Central memory CD8-positive, alpha-beta T cell (primary cell): ENCODE measurements at regions not wholly inside any gene's neighbourhood (a gene's known extent, or its start where the extent isn't known, plus 50 kb on each side); places are given as distances from the start of the nearest gene placed in this dataset.

ENCODE experiments used
- ATAC-seq: fragments of 150-1000 bp; cut with Tn5 transposase; replicated peaks from 2 replicates; pipeline ENCODE4 v1.10.0; 2022; ENCODE audit warnings: mild to moderate bottlenecking, moderate FRiP score, moderate number of reproducible peaks; ENCODE audit not compliant: poor library complexity, severe bottlenecking; ENCODE audit errors: extremely low read depth
- DNase-seq, 2 donors: peaks; one replicate each; pipeline ENCODE4 v3.0.0; 2021; ENCODE audit warnings: low spot score in 2 of 2
- H3K27ac Mint-ChIP-seq: one replicate; pipeline ENCODE4 v1.8.0; 2022; ENCODE audit warnings: low read depth, mild to moderate bottlenecking, moderate library complexity, mixed read lengths
- H3K27me3 Mint-ChIP-seq: one replicate; pipeline ENCODE4 v1.8.0; 2022; ENCODE audit warnings: mixed read lengths
- H3K36me3 Mint-ChIP-seq: one replicate; pipeline ENCODE4 v1.8.0; 2022; ENCODE audit warnings: mild to moderate bottlenecking, moderate library complexity, mixed read lengths; ENCODE audit not compliant: insufficient read depth
- H3K4me1 Mint-ChIP-seq: one replicate; pipeline ENCODE4 v1.8.0; 2022; ENCODE audit warnings: mixed read lengths
- H3K4me3 Mint-ChIP-seq: one replicate; pipeline ENCODE4 v1.8.0; 2022; ENCODE audit warnings: mild to moderate bottlenecking, moderate library complexity, mixed read lengths
- H3K9me3 Mint-ChIP-seq: one replicate; pipeline ENCODE4 v1.8.0; 2022; ENCODE audit warnings: mixed read lengths

DNA sequence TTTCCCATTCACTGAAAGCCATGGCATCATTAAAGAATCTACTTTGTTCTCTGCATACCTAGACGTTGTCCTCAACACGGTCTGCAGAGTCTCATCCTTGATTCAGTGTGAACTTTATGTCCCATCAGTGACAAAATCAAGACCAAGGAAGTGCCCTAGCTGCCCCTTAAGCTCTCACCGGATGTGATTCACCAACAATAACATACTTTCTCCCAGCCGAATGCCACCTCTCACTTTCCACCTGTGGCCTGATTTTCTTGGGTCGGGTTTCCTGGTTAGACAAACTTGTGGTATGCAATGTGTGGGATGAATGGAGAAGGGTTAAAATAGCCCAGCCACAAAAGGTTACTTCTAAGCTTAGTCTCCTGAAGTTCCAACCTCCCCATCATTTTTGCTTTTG is 145.3 kb upstream of the PAPPA start:
- no peak for ATAC-seq
- no peaks in the 10 kb centered on the region for H3K36me3 Mint-ChIP-seq
- H3K27ac Mint-ChIP-seq = no peak overlapping the region
- no peak overlapping the region for H3K4me3 Mint-ChIP-seq
- no peak for DNase-seq
- H3K27me3 Mint-ChIP-seq = no peaks in the 10 kb centered on the region
- H3K9me3 Mint-ChIP-seq = peaks cover 3% of the 10 kb centered on the region
- H3K4me1 Mint-ChIP-seq = no peaks in the 10 kb centered on the region

DNA sequence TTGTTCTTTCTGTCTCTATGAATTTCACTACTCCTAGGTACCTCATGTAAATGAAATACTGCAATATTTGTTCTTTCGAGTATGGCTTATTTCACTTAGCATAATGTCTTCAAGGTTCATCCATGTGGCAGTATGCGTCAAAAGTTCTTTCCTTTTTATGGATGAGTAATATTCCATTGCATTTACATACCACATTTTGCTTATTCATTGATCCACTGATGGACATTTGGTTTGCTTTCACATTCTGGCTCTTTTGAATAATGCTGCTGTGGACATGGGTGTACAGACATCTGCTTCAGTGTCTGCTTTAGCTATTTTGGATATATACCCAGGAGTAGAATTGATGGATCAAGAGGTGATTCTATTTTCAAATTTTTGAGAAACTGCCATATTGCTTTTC is 144.2 kb upstream of the PAPPA start:
- peaks cover 3% of the 10 kb centered on the region for H3K9me3 Mint-ChIP-seq
- no peak overlapping the region for H3K27ac Mint-ChIP-seq
- no peak for ATAC-seq

DNA sequence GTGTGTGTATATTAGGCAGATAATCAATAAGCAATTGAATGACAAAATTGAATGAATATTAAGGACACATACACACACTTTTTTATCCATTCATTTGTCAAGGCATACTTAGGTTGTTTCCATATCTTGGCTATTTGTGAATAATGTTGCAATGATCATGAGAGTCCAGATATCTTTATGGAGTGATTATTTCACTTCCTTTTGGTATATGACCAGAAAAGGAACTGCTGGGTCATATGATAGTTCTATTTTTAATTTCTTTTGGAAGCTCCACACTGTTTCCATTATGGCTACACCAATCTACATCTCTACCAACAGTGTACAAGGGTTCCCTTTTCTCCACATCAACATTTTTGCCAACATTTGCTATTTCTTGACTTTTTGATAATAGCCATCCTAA is 137.7 kb upstream of the PAPPA start:
- Mint-ChIP-seq H3K27ac (no peak overlapping the region), H3K27me3 (no peaks in the 10 kb centered on the region), H3K36me3 (peaks cover 2% of the 10 kb centered on the region), H3K9me3 (peaks cover 13% of the 10 kb centered on the region), H3K4me3 (no peak overlapping the region), H3K4me1 (no peaks in the 10 kb centered on the region)
- ATAC-seq = no peak
- DNase-seq = no peak

More for the DNA sequence above, 144.2 kb upstream of the PAPPA start:
- Mint-ChIP-seq H3K4me3 (no peak overlapping the region), H3K4me1 (no peaks in the 10 kb centered on the region), H3K36me3 (peaks cover 2% of the 10 kb centered on the region), H3K27me3 (no peaks in the 10 kb centered on the region)
- no peak for DNase-seq

DNA sequence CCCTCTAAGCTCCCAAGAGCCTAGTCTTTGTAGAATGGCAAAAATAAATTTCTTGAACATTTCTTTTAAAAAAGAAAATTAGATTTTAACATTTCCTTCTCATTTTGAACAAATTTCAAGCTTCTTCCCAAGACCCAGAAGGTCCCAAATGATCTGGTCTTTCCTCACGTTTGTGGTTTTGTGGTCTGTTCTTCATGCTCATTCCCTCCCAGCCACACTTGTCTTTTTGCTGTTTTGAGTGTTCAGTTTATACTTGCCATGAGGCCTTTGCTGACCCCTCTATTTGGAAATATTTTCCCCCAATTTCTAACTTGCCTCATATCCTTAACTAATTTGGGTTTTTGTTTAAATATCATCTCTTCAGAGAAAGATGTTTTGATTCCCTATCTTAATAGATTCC is 133.4 kb upstream of the PAPPA start:
- H3K36me3 Mint-ChIP-seq = no peaks in the 10 kb centered on the region
- no peak overlapping the region for H3K27ac Mint-ChIP-seq
- no peak for DNase-seq
- peaks cover 12% of the 10 kb centered on the region for H3K9me3 Mint-ChIP-seq
- H3K27me3 Mint-ChIP-seq = no peaks in the 10 kb centered on the region
- no peak overlapping the region for H3K4me3 Mint-ChIP-seq
- no peaks in the 10 kb centered on the region for H3K4me1 Mint-ChIP-seq
- no peak for ATAC-seq

DNA sequence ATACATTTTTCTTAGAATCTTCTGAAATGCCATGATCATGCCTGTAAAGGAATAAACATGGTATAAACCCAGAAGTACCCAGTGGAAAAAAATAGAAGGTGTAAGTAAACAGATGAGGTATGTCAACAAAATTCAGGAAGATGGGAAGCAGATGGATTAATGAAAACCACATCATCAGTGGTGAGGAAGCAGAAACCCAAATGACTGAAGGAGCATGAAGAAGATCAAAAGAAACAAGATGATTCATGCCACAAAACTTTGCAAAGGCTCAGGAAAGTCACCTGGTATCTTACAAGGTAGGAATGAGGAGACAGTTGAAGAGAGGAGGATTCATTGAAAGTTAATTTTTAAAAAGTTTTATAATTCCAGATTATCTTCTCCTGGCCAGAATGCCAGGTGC is 132.8 kb upstream of the PAPPA start:
- no peak overlapping the region for H3K27ac Mint-ChIP-seq
- H3K4me3 Mint-ChIP-seq = no peak overlapping the region
- H3K36me3 Mint-ChIP-seq = no peaks in the 10 kb centered on the region
- no peak for DNase-seq
- H3K27me3 Mint-ChIP-seq = no peaks in the 10 kb centered on the region
- H3K4me1 Mint-ChIP-seq = no peaks in the 10 kb centered on the region
- H3K9me3 Mint-ChIP-seq = peaks cover 12% of the 10 kb centered on the region
- ATAC-seq = no peak

DNA sequence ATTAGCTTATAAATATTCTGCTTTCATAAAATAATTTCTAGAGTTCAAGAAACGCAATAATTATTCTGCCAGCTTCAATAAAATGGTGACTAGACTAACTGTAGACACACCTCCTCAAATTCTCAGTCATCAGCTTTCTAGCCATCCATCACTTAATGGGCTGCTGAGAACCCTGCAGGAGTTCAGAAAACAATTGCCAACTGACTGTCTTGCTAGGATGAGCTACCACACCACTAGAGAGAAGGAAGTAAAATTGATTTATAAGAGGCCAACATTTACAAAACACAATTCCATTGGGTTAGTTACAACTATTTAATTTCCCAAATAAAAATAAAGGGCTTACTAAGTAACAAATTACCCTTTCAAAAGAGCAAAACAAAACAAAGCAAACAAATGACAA is 126.5 kb upstream of the PAPPA start:
- ATAC-seq (no peak), DNase-seq (no peak)
- peaks cover 11% of the 10 kb centered on the region for H3K9me3 Mint-ChIP-seq
- H3K27me3 Mint-ChIP-seq = no peaks in the 10 kb centered on the region
- no peaks in the 10 kb centered on the region for H3K4me1 Mint-ChIP-seq
- H3K4me3 Mint-ChIP-seq = no peak overlapping the region
- no peaks in the 10 kb centered on the region for H3K36me3 Mint-ChIP-seq
- H3K27ac Mint-ChIP-seq = no peak overlapping the region

DNA sequence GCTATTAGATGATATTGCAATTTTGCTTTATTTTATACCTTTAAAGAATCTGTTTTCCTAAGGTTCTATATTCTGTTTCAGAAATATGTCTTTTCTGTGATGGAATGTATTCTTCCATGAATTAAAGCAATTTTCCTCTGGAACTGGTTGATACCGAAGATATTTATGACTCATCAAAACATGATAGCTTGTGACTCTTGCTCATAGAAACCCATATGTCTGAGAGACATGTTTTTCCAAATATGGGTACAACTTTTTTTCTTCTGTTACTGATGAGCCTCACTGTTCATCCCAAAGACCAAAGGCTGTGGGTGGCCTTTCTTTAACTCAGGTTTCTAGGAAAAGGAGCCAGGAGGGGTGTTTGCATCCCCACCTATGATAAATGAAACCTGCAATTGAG is 126.1 kb upstream of the PAPPA start:
- H3K4me1 Mint-ChIP-seq = no peaks in the 10 kb centered on the region
- H3K4me3 Mint-ChIP-seq = no peak overlapping the region
- no peaks in the 10 kb centered on the region for H3K36me3 Mint-ChIP-seq
- no peak overlapping the region for H3K27ac Mint-ChIP-seq
- DNase-seq = no peak
- no peaks in the 10 kb centered on the region for H3K27me3 Mint-ChIP-seq
- H3K9me3 Mint-ChIP-seq = peaks cover 11% of the 10 kb centered on the region
- no peak for ATAC-seq

DNA sequence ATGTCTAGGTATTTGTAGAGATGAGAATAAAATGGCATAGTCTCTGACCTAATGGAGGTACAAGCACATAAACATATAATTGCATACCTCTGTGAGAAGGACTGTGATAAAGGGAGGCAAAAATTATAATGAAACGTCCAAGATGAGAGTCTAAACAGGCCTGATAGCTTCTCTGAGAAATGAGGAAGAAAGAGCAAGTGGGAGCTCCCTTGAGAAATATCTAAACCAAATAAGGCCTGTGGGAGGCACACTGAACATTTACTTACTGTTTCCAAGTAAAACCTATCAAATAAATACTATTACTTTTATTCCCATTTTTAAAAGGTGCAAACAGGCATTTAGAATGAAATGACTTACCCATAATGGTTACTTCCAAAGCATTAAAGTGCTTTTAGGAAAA is 125.6 kb upstream of the PAPPA start:
- no peaks in the 10 kb centered on the region for H3K36me3 Mint-ChIP-seq
- no peak overlapping the region for H3K27ac Mint-ChIP-seq
- peaks cover 11% of the 10 kb centered on the region for H3K9me3 Mint-ChIP-seq
- H3K4me1 Mint-ChIP-seq = no peaks in the 10 kb centered on the region
- no peak overlapping the region for H3K4me3 Mint-ChIP-seq
- no peak for ATAC-seq
- no peaks in the 10 kb centered on the region for H3K27me3 Mint-ChIP-seq
- DNase-seq = no peak

DNA sequence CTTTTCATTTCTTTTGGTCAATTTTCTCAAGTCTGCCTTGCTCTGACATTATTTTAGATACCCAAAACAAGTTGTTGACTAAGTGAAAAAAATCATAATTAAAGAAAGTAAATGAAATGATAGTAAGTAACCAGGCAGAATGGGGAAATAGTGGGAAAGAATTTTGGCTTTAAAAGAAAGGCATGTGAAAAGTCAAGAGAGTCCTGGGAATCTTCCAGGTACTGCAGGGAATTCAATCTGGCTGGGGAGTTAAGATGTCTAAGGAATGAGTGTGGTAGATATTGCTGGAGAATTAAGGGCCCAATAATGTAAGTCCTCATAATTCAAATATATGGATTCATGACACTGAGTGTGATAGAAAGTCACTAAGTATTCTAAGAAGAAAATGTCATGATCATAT is 123.1 kb upstream of the PAPPA start:
- Mint-ChIP-seq H3K9me3 (peaks cover 31% of the 10 kb centered on the region), H3K4me3 (no peak overlapping the region), H3K36me3 (no peaks in the 10 kb centered on the region), H3K27me3 (no peaks in the 10 kb centered on the region), H3K27ac (no peak overlapping the region), H3K4me1 (no peaks in the 10 kb centered on the region)
- no peak for ATAC-seq
- DNase-seq = no peak

DNA sequence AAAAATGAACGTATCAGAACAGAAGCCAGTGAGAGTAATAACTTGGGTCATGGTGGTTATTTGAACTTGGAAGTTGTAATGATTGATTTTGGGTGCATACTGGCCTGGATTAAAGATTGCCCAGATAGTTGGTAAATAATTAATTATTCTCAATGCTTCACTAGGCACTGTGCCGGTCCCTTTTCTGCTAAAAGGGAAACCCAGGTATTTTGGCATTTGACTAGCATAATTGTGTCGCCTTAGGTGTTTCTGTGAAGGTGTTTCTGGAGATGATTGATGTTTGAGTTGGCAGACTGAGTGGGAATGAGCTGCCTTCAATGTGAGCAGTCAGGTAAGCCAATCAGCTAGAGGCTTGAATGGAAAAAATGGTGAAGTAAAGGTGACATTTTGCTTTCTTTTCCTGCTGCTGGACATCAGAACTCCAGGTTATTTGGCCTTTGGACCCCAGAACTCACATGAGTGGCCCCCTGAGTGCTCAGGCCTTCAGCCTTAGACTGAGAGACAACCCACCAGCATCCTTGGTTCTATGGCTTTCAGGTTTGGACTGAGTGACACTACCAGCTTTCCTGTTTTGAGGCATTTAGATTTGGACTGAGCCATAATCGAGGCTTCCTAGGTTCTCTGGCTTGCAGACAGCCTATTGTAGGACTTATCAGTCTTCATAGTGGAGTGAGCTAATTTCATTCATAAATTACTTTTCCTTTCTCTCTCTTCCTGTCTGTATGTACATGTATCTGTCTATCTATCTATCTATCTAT is 120.7 kb upstream of the PAPPA start:
- Mint-ChIP-seq H3K27me3 (no peaks in the 10 kb centered on the region), H3K4me1 (no peaks in the 10 kb centered on the region), H3K36me3 (no peaks in the 10 kb centered on the region), H3K9me3 (peaks cover 32% of the 10 kb centered on the region), H3K4me3 (no peak overlapping the region), H3K27ac (no peak overlapping the region)
- no peak for DNase-seq
- ATAC-seq = no peak

DNA sequence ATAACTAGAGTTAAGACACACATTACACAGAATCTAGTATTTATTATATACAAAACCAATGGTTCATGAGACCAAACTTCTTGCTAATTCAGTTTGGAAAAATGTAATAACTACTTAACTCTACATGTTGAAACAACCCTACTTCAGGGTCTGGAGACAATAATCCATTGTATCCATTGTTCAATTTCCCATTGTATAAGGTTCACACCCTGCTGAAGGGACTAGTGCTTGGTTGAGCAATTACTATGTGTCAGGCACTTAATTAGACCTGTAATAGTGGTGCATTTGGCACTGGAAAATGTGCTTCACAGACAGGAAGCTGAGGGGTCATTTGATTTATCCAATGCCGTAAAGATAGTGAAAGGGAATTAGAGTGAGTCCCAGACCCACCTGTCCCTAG is 114.3 kb upstream of the PAPPA start:
- ATAC-seq = no peak
- Mint-ChIP-seq H3K27ac (no peak overlapping the region), H3K4me1 (no peaks in the 10 kb centered on the region), H3K27me3 (no peaks in the 10 kb centered on the region), H3K36me3 (no peaks in the 10 kb centered on the region), H3K4me3 (no peak overlapping the region), H3K9me3 (peaks cover 14% of the 10 kb centered on the region)
- DNase-seq = no peak

DNA sequence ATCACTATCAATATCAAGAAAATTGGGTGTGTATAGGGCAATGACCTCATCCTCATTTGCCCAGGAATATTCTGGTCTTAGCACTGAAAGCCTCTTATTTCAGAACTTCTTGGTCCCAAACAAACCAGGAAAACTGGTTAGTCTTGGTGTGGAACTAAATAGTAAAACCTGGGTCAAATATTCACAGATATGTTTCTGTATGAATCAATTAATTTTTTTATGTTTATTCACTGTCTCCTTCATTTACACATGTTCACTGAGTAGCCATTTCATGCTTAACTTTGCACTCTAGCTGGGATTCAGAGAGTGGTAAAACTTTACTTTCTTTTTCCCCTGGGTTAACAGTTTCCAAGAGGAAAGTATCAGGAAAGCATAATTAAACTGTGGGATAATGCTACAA is 113.7 kb upstream of the PAPPA start:
- H3K27ac Mint-ChIP-seq = no peak overlapping the region
- H3K4me1 Mint-ChIP-seq = no peaks in the 10 kb centered on the region
- DNase-seq = no peak
- H3K9me3 Mint-ChIP-seq = peaks cover 12% of the 10 kb centered on the region
- no peaks in the 10 kb centered on the region for H3K36me3 Mint-ChIP-seq
- no peak for ATAC-seq
- no peak overlapping the region for H3K4me3 Mint-ChIP-seq
- H3K27me3 Mint-ChIP-seq = no peaks in the 10 kb centered on the region

DNA sequence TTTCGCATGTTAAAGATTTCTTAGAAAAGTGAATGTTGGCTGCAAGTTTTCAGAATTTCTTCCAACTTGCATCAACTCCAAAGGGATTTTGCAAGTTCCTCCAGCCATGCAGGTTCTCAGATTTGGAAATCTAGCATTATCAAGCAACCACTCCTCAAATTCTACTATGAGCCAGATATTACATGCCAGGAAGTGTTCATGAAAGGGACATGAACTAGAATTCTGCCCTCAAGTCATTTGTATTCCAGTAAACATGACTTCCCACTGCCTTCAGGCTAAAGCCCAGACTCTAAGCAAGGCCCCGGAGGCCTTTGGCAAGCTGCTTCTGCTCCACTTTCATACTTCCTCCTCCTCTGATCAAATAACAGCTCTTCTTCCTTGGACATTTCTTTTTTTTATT is 111.3 kb upstream of the PAPPA start:
- Mint-ChIP-seq H3K27ac (no peak overlapping the region), H3K36me3 (peaks cover 2% of the 10 kb centered on the region), H3K9me3 (no peaks in the 10 kb centered on the region), H3K4me1 (no peaks in the 10 kb centered on the region), H3K27me3 (no peaks in the 10 kb centered on the region), H3K4me3 (no peak overlapping the region)
- ATAC-seq (no peak), DNase-seq (no peak)
